HEK293 (cell line): ENCODE measurements at regions not wholly inside any gene's neighbourhood (a gene's known extent, or its start where the extent isn't known, plus 50 kb on each side); places are given as distances from the start of the nearest gene placed in this dataset.

Experiments used
- CTCF ChIA-PET: fragments of 350-600 bp; formaldehyde crosslinking; extraction: SDS; loops from one replicate; lab custom pipeline; 2021; ENCODE audit warnings: antibody characterized with exemption; lab: Yijun Ruan, JAX
- POLR2A ChIA-PET: fragments of 300-600 bp; formaldehyde crosslinking; extraction: SDS; loops from one replicate; lab custom pipeline; 2020; ENCODE audit warnings: antibody characterized with exemption, inconsistent platforms; lab: Yijun Ruan, JAX
- H3K27ac ChIP-seq: fragments of 200-500 bp; sonication (Bioruptor generic); 2 replicates; pipeline ENCODE4 v1.5.1; 2014; ENCODE audit warnings: low read depth, low read length, control low read depth, inconsistent platforms; ENCODE audit errors: extremely low read depth
- H3K36me3 ChIP-seq, 2 experiments: fragments of 200-500 bp in 1 of 2; sonication (Bioruptor generic) in 1 of 2; 1 replicate in 1 of 2; 2 replicates in 1 of 2; pipeline ENCODE4 v1.5.1; 2014 to 2017; ENCODE audit warnings: inconsistent platforms in 2 of 2, low read length in 2 of 2; ENCODE audit not compliant: control insufficient read depth in 2 of 2, insufficient read depth in 1 of 2
- H3K4me1 ChIP-seq: fragments of 200-500 bp; sonication (Bioruptor generic); 2 replicates; pipeline ENCODE4 v1.5.1; 2014; ENCODE audit warnings: mild to moderate bottlenecking, low read length, inconsistent platforms; ENCODE audit not compliant: control insufficient read depth, insufficient read depth
- H3K4me3 ChIP-seq: 2 replicates; pipeline ENCODE4 v1.5.1; 2011; ENCODE audit warnings: low read depth, mild to moderate bottlenecking, control low read depth, low read length, moderate library complexity
- H3K9me3 ChIP-seq: fragments of 200-500 bp; sonication (Bioruptor generic); 2 replicates; pipeline ENCODE4 v1.5.1; 2014; ENCODE audit warnings: low read depth, low read length, inconsistent platforms; ENCODE audit not compliant: control insufficient read depth, insufficient read depth
- FEZF1 ChIP-seq: fragments of 450-650 bp; formaldehyde crosslinking; IDR thresholded peaks from 2 replicates; pipeline ENCODE4 v1.5.1; 2016; ENCODE audit warnings: missing biosample characterization, missing genetic modification characterization
- HOXD13 ChIP-seq: sonication (generic); formaldehyde crosslinking; IDR thresholded peaks from 2 replicates; pipeline ENCODE4 v1.8.0; 2022; ENCODE audit warnings: missing genetic modification reagents, borderline replicate concordance
- INSM2 ChIP-seq: fragments of 450-650 bp; formaldehyde crosslinking; IDR thresholded peaks from 2 replicates; pipeline ENCODE4 v1.5.1; 2016; ENCODE audit warnings: missing biosample characterization, missing genetic modification characterization
- KLF8 ChIP-seq: fragments of 450-650 bp; formaldehyde crosslinking; IDR thresholded peaks from 2 replicates; pipeline ENCODE4 v1.5.1; 2016; ENCODE audit warnings: missing biosample characterization, missing genetic modification characterization
- KLF9 ChIP-seq: fragments of 450-650 bp; formaldehyde crosslinking; IDR thresholded peaks from 2 replicates; pipeline ENCODE4 v1.5.1; 2016; ENCODE audit warnings: missing biosample characterization, missing genetic modification characterization, low read depth
- TCF7L2 ChIP-seq: IDR thresholded peaks from 2 replicates; pipeline ENCODE4 v1.6.1; 2011; ENCODE audit warnings: low read depth, mild to moderate bottlenecking, inconsistent platforms, low read length, moderate library complexity, borderline replicate concordance
- ZBTB11 ChIP-seq: fragments of 450-650 bp; formaldehyde crosslinking; conservative IDR thresholded peaks from 2 replicates; pipeline ENCODE4 v1.5.1; 2016; ENCODE audit warnings: low read depth, missing biosample characterization, missing genetic modification characterization
- ZBTB21 ChIP-seq: fragments of 450-650 bp; formaldehyde crosslinking; IDR thresholded peaks from 2 replicates; pipeline ENCODE4 v1.5.1; 2017; ENCODE audit warnings: missing biosample characterization, missing genetic modification characterization
- ZBTB6 ChIP-seq: fragments of 450-650 bp; formaldehyde crosslinking; IDR thresholded peaks from 2 replicates; pipeline ENCODE4 v1.5.1; 2017; ENCODE audit warnings: missing biosample characterization, missing genetic modification characterization
- ZBTB7A ChIP-seq: fragments of 450-650 bp; formaldehyde crosslinking; IDR thresholded peaks from 2 replicates; pipeline ENCODE4 v1.5.1; 2016; ENCODE audit warnings: low read depth, missing biosample characterization, missing genetic modification characterization
- ZFP41 ChIP-seq: fragments of 450-650 bp; formaldehyde crosslinking; IDR thresholded peaks from 2 replicates; pipeline ENCODE4 v1.5.1; 2016; ENCODE audit warnings: missing biosample characterization, missing genetic modification characterization, borderline replicate concordance
- ZNF114 ChIP-seq: fragments of 450-650 bp; formaldehyde crosslinking; IDR thresholded peaks from 2 replicates; pipeline ENCODE4 v1.5.0; 2017; ENCODE audit warnings: missing biosample characterization, missing genetic modification characterization
- ZNF146 ChIP-seq: fragments of 450-650 bp; formaldehyde crosslinking; IDR thresholded peaks from 2 replicates; pipeline ENCODE4 v1.5.1; 2016; ENCODE audit warnings: missing biosample characterization, missing genetic modification characterization
- ZNF2 ChIP-seq: fragments of 450-650 bp; formaldehyde crosslinking; IDR thresholded peaks from 2 replicates; pipeline ENCODE4 v1.5.1; 2016; ENCODE audit warnings: missing biosample characterization, missing genetic modification characterization
- ZNF211 ChIP-seq: fragments of 450-650 bp; formaldehyde crosslinking; IDR thresholded peaks from 2 replicates; pipeline ENCODE4 v1.5.1; 2016; ENCODE audit warnings: low read depth, missing biosample characterization, missing genetic modification characterization
- ZNF223 ChIP-seq: fragments of 450-650 bp; formaldehyde crosslinking; IDR thresholded peaks from 2 replicates; pipeline ENCODE4 v1.5.1; 2016; ENCODE audit warnings: missing biosample characterization, missing genetic modification characterization
- ZNF24 ChIP-seq: fragments of 450-650 bp; formaldehyde crosslinking; IDR thresholded peaks from 2 replicates; pipeline ENCODE4 v1.5.1; 2016; ENCODE audit warnings: missing biosample characterization, missing genetic modification characterization
- ZNF514 ChIP-seq: fragments of 450-650 bp; formaldehyde crosslinking; IDR thresholded peaks from 2 replicates; pipeline ENCODE4 v1.5.1; 2016; ENCODE audit warnings: missing biosample characterization, missing genetic modification characterization
- ZNF548 ChIP-seq: fragments of 450-650 bp; formaldehyde crosslinking; IDR thresholded peaks from 2 replicates; pipeline ENCODE4 v1.5.1; 2016; ENCODE audit warnings: missing biosample characterization, missing genetic modification characterization
- ZNF555 ChIP-seq: fragments of 450-650 bp; formaldehyde crosslinking; conservative IDR thresholded peaks from 2 replicates; pipeline ENCODE4 v1.5.1; 2017; ENCODE audit warnings: missing biosample characterization, mild to moderate bottlenecking, missing genetic modification characterization, inconsistent platforms
- ZNF660 ChIP-seq: fragments of 450-650 bp; IDR thresholded peaks from 2 replicates; pipeline ENCODE4 v1.5.1; 2018; ENCODE audit warnings: missing biosample characterization, mild to moderate bottlenecking, missing genetic modification characterization
- ZNF768 ChIP-seq: fragments of 450-650 bp; formaldehyde crosslinking; IDR thresholded peaks from 2 replicates; pipeline ENCODE4 v1.5.1; 2018; ENCODE audit warnings: missing biosample characterization, mild to moderate bottlenecking, missing genetic modification characterization
- ZNF777 ChIP-seq: fragments of 450-650 bp; formaldehyde crosslinking; IDR thresholded peaks from 2 replicates; pipeline ENCODE4 v1.5.1; 2017; ENCODE audit warnings: missing biosample characterization, missing genetic modification characterization, borderline replicate concordance
- TF ChIP-seq, protein P1 (sequence below): fragments of 450-650 bp; formaldehyde crosslinking; IDR thresholded peaks from 2 replicates; pipeline ENCODE4 v1.5.1; 2016; ENCODE audit warnings: missing biosample characterization, missing genetic modification characterization
- TF ChIP-seq, protein P2 (sequence below): fragments of 450-650 bp; formaldehyde crosslinking; IDR thresholded peaks from 2 replicates; pipeline ENCODE4 v1.5.1; 2017; ENCODE audit warnings: missing biosample characterization, missing genetic modification characterization

DNA sequence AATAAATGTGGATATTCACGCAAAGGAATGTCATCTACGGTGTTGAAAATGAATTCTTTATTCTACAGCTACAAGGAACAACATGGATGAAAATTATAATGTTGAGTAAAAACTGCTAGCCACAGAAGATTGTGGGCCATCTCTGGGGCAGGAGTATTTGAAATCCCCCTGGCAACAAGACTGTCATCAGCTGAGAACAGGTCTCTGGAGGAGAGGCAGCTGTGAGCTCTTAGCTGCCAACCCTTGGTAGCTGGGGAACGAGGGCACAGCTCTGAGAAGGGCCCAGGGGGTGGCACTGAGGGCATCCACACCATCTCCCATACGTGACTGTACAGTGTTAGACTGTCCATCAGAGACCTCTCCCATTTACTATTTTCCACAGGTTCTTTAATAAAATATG is 340.1 kb upstream of the MGMT start:
- H3K4me3 ChIP-seq, result no peak overlapping the region
- H3K9me3 ChIP-seq, result peaks cover 2% of the 10 kb centered on the region; the same call in 1 of the 2 replicates
- H3K27ac ChIP-seq, result no peak overlapping the region
- TF ChIP-seq FEZF1 (tag by site-specific recombination) (no peak), ZNF211 (tag by site-specific recombination) (no peak), ZNF514 (tag by site-specific recombination) (no peak), HOXD13 (CRISPR knock-in tag) (no peak), ZNF146 (tag by site-specific recombination) (no peak), INSM2 (tag by site-specific recombination) (no peak), ZNF777 (no peak), ZNF548 (tag by site-specific recombination) (no peak), ZNF114 (tag by site-specific recombination) (no peak), KLF9 (tag by site-specific recombination) (no peak), ZFP41 (no peak), ZNF555 (tag by site-specific recombination) (no peak), ZBTB6 (no peak), TCF7L2 (no peak), ZNF2 (tag by site-specific recombination) (no peak), ZNF223 (tag by site-specific recombination) (no peak), ZNF660 (tag by site-specific recombination) (no peak), ZNF768 (tag by site-specific recombination) (no peak), KLF8 (tag by site-specific recombination) (no peak), ZBTB21 (tag by site-specific recombination) (no peak)
- TF ChIP-seq, all 188 proteins: peak for 0
- POLR2A ChIA-PET, result interaction anchor here (0.7 kb wide), 1 partner anchor 26 kb away, joined by 4 read pairs; no protein-coding TSS in a partner anchor
- no peaks in the 10 kb centered on the region for H3K36me3 ChIP-seq
- CTCF ChIA-PET, result interaction anchor here (0.6 to 1.5 kb wide), 3 partner anchors 96 to 1431 kb away, joined by 4 to 7 read pairs (median 5); no protein-coding TSS in a partner anchor
- no peaks in the 10 kb centered on the region for H3K4me1 ChIP-seq

DNA sequence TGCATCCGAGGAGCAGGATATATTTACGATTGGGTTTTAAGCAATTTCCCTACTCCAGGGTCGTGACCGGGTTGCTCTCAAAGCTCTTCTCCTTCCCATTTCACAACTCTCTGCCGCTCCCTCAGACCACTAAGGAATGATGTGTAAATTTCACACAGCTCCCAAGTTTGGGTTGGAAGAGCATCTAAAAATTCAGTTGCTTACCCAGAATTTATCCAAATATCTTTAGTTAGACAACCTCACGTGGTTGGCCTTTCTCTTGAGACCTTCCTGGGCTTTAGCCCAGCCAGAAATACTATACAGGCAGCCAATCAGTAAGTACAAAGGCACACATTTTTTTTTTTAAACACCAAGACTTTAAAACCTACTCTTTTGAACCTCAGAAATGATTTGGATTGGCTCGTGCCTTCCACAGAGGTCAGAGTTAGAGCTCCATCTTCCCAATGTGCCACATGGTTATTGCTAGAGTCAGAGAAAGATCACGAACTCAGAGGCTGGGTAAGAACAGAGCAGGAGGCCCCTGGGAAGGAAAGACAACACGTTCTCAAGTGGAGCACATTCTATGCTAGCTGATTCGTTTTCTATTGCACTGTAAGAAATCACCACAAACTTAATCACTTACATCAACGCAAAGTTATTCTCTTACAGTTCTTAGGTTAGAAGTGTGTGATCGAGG is 335.4 kb upstream of the MGMT start:
- Histone ChIP-seq H3K9me3 (no peaks in the 10 kb centered on the region), H3K36me3 (no peaks in the 10 kb centered on the region), H3K4me3 (no peak overlapping the region), H3K27ac (no peak overlapping the region), H3K4me1 (no peaks in the 10 kb centered on the region)
- POLR2A ChIA-PET, result no interaction called here
- TF ChIP-seq ZBTB11 (tag by site-specific recombination) (no peak), ZBTB7A (no peak), KLF8 (tag by site-specific recombination) (no peak), ZNF24 (tag by site-specific recombination) (no peak)
- TF ChIP-seq, protein P1, sequence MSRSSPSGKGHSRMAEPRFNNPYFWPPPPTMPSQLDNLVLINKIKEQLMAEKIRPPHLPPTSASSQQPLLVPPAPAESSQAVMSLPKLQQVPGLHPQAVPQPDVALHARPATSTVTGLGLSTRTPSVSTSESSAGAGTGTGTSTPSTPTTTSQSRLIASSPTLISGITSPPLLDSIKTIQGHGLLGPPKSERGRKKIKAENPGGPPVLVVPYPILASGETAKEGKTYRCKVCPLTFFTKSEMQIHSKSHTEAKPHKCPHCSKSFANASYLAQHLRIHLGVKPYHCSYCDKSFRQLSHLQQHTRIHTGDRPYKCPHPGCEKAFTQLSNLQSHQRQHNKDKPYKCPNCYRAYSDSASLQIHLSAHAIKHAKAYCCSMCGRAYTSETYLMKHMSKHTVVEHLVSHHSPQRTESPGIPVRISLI (tag by site-specific recombination), result no peak
- TF ChIP-seq, protein P2, sequence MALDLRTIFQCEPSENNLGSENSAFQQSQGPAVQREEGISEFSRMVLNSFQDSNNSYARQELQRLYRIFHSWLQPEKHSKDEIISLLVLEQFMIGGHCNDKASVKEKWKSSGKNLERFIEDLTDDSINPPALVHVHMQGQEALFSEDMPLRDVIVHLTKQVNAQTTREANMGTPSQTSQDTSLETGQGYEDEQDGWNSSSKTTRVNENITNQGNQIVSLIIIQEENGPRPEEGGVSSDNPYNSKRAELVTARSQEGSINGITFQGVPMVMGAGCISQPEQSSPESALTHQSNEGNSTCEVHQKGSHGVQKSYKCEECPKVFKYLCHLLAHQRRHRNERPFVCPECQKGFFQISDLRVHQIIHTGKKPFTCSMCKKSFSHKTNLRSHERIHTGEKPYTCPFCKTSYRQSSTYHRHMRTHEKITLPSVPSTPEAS (tag by site-specific recombination), result no peak
- CTCF ChIA-PET, result no interaction called here
